T-helper 2 cell (primary cell): ENCODE measurements at regions not wholly inside any gene's neighbourhood (a gene's known extent, or its start where the extent isn't known, plus 50 kb on each side); places are given as distances from the start of the nearest gene placed in this dataset.

Experiments used
- DNase-seq, 5 experiments: peaks; one replicate each; pipeline versions ENCODE4 v3.0.0 to v3.0.0-alpha.2; 2012 to 2022

DNA sequence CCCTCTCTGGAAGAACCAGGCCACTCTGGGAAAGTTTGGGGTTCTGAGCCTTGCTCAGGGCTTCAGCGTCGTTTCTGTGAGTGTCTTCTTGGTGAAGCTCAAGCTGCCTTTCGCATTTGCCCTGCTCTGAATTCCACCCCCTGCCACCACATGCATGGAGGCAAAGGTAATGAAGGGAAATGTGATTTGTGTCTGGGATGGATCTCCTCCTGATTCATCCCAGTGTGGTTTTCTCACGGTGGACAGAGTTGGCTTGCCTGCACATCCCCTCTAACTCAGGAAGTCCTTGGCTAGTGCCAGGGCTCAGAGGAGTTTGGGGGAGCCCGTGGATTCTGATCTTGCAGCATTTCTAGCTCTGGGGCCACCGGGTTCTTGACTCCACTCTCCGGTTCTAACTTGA is 173.6 kb upstream of the RAB4A start:
- no peak for DNase-seq

DNA sequence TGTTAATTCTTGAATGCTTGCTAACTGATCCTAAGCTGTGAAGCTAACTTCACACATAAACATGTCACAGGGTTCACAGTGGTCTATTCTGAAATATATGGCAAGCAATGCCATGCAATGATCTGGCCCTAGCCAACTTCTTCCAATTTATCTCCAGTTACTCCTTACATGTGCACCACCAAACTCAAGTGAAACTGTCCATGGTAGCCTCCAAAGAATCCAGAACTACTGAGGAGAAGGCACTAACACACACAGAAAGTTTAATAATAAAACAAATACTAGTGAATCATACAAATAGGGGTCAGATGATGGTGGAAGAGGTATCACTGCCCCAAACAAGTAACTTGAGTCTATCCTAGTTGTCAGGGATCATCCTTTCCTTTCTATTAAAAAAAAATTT is 172.6 kb upstream of the RAB4A start:
- DNase-seq, result no peak

DNA sequence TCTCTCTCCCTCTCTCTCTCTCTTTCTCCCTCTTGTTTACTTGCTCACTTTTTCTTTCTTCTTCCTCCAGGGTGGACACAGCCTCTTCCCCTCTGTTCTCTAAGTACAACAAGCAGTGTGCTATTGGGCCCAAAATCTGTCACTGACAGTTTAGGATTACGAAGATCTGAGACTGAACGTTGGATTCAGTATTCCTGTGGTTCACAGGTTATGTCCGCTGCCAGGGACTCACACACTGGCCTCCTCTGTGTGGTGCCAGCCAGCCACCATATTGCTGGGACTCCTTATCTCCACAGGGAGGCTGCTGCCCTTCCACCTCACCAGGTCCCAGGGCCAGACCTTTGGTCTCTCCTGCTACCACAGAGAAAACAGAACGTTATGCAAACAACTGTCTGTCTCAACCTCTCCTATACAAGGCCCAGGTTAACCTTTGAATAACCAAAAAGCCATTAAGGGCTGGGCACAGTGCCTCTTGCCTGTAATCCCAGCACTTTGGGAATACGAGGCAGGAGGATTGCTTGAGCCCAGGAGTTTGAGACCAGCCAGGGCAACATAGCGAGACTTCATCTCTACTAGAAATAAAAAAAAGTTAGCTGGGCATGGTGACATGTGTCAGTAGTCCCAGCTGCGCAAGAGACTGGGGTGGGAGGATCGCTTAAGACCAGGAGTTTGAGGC is 171.9 kb upstream of the RAB4A start:
- no peak for DNase-seq

DNA sequence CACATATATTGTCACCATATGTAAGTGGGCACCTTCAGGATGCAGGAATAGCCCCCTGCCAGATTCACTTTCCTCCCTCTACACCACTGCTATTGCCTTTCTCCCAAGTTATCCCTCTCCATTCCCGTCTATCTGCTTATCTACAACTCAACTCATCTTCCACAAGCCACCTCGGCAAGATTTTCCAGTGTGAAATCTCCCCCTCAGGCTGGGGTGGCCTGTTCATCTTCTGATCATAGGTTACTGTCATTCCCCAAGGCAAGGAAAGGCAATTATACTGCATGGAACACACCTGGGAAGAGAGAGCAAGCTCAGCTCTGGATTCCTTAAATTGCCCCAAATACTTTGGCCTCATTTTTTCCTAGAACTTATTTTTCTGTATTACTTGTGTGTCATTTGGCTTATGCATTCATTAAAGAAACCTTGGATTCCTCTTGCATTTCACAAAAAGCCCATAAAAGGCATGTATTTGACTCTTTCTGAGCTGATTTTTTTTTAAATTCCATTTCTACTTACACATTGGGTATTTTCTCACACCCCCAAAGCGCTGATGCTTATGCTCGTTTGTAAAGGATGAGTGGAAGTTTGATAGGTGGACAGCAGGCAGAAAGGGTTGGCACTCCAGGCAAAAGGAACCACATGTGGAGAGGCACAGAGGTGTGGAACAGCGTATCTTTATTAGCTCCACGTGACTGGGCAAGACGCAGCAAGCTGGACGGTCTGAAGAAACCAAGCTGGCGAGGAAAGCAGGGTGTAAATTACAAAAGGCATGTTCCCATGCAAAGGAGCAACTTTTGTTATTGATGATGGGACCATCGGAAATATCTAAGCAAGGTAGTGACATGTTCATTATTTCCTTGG is 169.7 kb upstream of the RAB4A start:
- no peak for DNase-seq

DNA sequence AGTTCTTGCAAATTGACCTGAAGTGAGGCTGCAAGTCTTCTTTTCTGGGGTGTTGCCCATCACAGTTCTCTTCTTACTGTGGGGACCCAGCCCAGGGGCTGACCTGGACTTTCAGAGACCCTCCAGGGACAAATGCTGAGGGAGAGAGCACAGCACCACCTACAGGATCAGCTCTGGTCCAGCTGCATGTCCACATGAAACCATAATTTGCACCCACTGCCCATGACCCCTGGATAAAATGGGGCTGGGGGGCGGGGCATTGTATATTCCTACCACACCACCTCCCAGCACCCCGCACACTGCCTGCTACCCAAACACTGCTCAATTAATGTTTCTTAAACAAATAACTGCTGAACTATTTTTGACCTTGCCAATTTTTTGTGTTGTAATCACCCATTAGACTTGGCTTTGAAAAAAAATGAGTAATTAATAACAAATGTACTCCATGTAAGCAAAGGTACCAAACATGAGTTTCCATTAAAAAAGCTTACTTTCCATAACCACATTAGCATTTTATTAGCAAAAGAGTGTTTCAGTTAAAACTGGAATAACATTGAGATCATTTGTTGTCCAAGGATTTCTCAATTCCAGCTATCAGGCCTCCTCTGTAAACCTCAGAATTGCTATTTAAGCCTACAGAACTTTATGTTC is 168.0 kb upstream of the RAB4A start:
- DNase-seq, result no peak

DNA sequence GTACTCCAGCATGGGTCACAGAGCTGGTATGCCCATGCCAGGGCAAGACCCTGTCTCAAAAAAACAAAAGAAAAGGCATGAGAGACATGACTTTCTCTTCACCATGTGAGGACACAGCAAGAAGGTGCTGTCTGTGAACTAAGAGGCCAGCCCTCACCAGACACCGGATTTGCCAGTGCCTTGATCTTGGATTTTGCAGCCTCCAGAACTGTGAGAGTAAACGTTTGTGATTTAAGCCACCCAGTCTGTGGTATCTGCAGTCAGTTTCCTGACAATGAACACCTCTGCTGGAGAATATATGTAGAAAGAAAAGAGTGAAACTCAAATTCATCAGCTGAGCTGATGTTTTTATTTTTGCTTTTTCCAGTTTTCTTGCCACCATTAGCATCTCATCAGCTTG is 166.3 kb upstream of the RAB4A start:
- DNase-seq, result no peak

DNA sequence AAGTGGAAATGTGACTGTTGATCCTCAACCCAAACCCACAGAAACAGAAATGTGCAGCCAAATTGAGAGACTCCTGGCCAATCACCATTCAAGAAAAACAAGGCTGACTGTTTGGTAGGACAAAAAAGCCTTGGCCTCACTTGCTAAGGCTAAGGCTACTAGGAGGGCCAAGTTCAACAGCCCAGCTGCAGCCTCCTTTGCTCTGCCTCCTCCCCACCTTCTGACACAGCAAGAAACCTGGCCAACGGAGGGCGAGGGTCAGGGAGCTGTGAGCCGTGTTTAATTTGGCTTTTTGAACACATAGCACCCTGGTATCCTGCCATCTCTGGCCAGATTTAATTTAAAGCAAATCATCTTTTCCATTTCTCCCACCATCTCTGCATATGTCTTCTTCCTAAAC is 165.8 kb upstream of the RAB4A start:
- DNase-seq, result no peak

DNA sequence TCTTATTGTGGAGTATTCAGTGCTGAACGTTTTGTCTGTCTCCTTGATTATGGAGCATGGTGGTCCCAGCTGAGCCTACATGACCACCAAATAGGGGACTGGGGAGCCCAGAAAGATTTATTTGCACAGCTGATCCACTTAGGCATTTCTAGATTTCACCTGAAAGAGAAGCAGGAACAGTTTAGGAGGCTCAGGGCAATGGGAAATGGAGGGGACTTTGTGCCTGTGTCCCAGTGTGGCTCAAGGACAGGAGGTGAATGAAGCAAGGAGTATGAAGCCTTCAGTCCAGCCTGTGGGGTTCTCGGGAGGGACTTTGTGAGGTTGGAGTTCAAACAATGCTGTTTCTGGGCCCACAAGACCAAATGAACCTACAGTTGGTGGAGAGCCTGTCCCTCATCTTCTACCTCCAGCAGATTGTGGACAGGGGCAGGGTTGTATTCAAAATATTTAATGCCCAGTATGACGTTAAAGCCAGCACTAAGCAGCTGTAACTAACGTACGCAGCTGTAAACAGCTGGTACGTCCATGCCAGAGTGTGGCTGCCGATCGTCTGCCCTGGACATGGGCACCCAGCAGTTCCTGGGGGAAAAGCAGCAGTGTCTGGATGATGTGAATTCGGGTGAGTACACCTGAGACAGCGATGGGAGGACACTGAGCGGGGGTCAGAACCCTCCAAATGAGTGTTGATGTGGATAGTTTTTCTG is 164.9 kb upstream of the RAB4A start:
- no peak for DNase-seq

DNA sequence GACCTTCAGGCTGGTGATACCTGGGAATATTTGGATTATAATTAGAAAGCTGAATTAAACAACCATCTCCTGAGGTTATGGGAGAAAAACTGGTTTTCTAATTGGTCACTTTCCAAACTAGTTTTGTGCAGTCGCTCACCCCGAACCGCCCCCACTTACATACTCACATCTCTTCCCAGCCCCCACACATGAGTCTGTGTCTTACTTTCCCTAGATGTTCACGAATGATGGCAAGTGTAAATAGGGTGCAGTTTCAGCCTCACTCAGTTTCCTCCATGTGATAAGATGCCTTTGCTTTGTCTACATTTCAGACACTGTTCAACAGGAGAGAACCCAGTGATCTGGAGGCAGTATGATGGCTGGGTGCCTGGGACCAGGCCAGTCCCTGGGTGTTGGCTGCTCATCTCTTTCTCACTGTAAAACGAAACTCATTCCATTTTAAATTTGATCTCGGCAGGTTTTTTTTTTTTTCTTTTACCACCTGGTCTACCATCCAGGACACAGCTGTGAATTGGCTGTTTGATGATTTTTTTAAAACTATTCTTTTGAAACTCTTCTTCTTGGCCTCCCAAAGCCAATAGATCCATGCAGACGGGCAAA is 164.3 kb upstream of the RAB4A start:
- no peak for DNase-seq

DNA sequence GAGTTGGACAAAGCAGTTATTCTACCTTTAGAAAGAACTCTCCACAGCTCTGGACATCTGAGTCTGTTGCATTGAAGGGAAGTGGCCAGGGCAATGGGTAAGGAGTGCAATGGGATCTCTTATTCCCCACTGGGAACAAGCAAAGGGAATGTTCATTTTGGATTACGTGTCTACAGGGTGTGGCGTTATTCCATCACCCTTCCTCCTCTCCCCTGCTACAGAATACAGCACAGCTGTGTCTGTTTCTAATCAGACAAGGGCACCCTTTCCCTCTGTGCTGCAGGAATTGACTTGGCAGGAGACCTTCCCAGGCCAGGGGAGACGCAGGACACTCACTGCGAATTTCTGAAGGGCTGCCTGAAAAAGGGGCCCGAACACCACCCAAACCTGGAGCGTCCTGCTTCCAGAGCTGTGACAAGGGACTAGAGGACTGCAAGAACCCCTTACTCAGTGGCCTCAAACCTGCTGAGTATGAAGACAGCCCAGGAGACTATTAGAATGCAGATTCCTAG is 163.6 kb upstream of the RAB4A start:
- DNase-seq, result no peak

DNA sequence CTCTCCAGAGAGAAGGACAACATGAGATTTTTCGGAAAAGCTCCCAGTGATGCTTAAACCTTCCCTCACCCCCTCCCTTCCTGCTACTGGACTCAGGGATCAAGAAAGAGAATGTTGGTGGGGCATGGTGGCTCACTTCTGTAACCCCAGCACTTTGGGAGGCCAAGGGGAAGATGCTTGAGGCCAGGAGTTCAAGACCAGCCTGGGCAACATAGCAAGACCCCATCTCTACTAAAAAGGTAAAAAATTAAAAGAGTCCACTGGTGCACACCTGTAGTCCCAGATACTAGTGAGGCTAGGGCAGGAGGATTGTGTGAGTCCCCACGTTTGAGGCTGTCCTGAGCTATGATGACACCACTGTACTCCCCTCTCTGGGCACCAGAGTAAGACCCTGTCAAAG is 162.9 kb upstream of the RAB4A start:
- DNase-seq, result no peak

DNA sequence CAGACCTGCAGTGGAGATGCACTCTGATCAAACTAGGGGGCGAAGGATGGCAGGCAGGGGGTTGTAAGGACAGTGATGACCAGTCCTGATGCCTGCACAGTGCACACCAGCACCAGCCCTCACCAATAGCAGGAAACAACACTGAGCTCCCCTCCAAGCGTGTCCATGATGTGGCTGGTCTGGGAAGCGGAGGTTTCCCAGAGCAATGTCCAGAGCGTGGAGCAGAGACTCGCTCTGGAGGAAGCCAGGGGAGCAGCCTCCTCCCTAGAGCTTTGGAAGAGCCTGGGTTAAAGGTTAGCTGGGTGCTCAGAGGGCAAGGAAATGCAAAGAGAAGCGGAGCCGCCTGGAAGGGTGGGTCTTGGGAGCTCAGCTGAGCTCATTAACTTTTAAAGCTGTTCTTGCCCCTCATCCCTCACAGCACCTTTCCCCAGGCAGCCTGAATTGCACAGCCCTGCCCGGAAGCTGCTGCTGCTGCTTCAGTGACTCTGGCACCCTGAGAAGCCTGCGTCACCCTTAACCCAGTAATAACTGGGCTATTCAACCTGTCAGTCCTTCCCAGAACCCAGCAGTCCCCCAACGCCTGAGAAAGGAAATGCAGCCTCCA is 162.2 kb upstream of the RAB4A start:
- no peak for DNase-seq

DNA sequence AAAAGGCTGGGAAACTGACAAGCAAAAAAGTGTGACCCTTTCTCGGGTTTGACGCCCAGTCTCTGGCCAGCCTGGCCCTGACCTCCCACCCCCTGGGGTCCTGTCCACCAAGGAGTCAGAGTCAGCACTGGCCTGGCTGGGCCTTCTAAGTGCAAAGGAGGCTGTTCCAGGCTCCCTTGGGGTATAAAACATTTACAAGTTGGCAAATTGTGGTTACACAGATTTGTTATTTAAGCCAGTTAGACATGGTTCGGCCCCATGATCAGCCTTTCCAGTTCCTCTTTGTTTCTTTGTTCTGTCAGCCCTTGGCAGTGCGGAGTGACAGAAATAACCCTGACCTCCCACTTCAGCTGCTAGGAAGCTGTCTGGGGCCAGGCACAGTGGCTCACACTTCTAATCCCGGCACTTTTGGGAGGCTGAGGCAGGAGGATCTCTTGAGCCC is 161.6 kb upstream of the RAB4A start:
- no peak for DNase-seq

DNA sequence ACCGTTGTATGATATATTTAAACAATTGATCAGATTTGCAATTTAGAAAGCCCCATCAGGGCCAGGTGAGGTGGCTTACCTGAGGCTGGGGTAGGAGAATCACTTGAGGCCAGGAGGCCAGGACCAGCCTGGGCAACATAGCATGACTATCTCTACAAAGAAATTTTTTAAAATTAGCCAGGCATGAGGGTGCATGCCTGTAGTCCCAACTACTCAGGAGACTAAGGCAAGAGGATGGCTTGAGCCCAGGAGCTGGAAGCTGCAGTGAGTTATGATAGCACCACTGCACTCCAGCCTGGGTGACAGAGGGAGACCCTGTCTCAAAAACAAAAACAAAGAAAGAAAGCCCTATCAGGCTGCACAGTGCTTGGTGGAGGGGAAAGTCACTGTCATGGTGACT is 159.9 kb upstream of the RAB4A start:
- no peak for DNase-seq

DNA sequence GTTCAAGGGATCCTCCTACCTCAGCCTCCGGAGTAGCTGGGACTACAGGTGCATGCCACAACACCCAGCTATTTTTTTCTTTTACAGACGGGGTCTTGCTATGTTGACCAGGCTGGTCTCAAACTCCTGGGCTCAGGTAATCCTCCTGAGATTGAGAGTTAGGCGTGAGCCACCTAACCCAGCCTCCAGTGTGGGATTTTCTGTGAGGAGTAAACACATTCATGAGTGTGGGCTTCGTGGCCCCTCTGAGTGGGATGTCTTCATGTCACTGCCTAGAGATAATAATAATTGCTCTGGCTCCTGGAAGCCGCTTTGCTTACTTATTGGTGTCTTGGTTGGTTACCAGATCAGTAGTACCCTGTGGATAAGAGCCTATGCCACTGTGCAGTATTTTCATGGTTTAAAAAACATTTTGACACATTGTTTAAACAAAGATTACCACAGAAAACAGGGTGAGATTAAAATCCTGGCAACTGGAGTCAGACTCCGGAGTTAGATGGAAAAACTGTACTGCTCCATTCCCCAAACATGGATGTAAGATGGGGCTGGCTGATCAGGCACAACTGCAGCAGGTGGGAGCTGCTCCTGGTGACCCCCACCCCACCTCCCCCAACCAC is 159.1 kb upstream of the RAB4A start:
- no peak for DNase-seq

DNA sequence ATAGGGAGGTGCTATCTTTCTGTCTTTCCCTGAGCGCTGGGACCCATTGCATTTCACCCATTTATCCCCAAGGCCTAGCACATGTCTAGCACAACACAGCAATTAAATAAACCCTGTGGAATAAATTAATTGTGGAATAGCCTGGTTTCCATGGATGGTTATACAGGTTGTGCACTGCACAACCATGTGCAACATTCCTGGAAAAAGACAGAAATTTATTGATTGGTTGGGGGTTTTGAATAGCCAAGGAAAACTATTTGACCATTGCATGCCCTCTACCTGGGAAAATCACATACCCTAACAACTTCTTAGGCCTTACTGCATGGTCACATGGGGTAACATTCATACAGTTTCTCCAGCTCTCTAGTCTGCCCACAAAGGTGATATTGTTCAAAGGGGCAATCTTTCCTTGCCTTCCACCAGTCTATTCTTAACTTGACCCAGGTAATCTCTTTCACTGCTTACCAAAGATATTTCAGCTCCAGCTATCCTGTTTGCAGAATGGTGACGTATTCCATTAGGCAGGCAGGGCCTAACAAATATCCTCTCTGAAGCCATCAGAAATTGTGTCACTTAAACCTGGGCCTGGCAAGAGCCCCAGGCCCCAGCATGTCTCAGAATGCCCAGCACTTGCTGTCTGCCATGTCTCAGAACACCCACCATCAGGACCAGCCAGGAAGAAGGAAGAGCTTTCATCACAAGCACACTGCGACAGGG is 157.9 kb upstream of the RAB4A start:
- DNase-seq, result no peak

DNA sequence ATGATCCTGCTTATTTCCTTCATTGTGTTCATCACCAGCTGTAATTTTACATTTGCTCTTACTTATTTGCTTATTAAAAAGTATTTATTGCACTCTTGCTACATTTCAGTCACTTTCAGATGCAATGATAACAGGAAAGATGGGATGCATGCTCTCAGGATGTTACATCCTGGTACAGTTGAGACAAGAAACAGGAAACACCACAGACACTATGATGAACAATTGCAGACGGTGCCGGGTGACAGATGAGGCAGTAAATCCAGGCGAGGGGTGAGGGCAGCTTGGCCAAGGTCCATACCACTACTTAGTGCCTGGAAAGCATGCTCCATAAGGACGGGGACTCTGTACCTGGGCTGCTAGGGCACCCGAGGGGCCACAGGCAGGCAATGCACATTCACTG is 156.6 kb upstream of the RAB4A start:
- DNase-seq, result no peak

DNA sequence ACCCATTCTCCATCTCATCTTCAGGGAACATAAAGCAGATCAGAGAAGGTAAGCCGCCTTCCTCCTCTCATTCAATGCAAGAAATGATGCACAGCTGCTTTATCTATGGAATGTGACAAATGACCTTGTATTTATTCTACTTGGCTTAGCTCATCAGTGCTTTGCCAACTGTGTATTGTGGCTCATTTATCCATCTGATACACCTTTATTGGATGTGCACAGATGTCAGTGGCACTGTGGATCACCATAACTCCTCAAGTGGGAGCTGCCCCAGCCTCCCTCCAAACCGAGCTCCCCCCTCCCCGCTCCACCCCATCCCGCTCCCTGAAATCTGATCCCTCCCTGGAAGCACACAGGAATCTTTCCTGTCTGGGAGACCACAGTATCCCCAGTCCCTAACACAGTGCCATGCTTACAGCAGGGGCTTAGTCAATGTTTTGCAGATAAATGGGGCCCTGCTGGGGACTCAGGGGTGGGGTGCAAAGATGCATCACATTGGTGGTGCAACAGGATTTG is 156.0 kb upstream of the RAB4A start:
- DNase-seq, result no peak

DNA sequence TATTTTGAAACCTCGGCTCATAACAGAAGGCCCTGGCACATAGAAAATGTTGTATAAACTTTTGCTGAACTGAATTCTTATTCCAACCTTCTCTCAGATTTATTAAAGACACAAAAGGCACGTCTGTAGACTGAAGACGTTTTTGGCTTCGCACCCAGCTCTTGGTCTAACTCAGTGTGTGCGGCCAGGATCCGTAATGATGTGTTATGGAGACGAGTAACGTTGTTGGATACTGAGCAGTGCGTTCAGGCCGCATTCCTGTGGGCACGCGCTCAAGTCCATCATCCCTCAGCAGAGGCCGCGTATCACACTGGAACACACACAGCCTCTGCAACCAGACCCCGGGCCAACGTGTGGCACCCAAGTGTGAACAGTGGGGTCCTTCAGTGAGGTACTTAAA is 154.8 kb upstream of the RAB4A start:
- no peak for DNase-seq

DNA sequence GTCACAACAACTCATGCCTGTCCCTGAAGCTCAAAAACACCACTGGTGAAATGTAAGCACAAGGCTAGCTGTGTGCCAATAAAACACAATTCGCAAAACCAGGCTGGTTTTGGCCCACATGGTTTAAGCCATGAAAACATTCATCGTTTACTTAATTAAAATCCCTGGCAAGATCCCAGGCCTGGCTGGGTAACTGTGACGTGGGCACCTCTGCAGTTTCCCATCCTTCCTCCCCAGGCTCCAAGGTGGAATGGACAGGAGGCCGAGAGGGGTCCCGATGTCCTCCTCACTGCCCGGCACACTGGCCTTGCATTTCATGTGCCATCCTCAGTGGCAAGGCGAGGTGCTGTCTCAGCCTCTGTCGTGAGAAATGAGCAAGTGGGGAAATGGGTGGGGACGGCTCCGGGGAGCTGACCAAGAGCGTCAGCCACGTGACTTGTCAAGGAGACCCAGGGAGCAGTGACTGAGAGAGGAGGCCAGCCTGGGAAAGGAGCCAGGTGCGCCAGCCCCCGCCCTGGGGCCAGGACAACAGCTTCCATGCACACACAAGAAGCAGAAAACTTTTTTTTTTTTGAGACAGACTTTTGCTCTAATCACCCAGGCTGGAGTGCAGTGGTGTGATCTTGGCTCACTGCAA is 153.1 kb upstream of the RAB4A start:
- no peak for DNase-seq
